Forelimb muscle (tissue), 1 donor: ENCODE measurements at regions not wholly inside any gene's neighbourhood (a gene's known extent, or its start where the extent isn't known, plus 50 kb on each side); places are given as distances from the start of the nearest gene placed in this dataset.
"Not testable (repeated sequence)": the region's sequence is repeated elsewhere in the genome, so short reads cannot be mapped to it uniquely, and the experiment has no call there.

Experiments
- DNase-seq: peaks from one replicate; pipeline ENCODE4 v3.0.0-alpha.2; 2013; ENCODE audit warnings: low read depth

GRCh38 chrX:113929004-113929403, 654.9 kb upstream of the HTR2C start:
- no peak for DNase-seq

DNA sequence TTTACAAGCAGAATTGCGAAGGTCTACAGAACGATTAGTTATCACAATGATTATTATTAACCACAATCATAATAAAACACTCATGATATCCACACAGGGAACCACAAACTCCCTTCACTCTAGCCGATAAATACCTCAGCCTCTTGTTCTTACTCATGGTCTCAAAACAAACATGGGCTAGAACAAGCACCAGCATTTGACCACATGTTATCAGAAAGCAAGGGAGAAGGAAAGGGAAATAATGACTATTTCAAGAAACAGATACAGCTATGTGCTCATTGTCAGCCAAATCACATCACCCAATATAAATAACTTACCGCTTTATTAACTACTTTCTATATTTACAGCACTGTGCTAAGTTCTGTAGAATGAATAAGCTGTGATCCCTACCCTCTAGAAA, 663.2 kb upstream of the HTR2C start:
- DNase-seq, result no peak

GRCh38 chrX:113919387-113919786, 664.5 kb upstream of the HTR2C start:
- DNase-seq, result no peak

DNA sequence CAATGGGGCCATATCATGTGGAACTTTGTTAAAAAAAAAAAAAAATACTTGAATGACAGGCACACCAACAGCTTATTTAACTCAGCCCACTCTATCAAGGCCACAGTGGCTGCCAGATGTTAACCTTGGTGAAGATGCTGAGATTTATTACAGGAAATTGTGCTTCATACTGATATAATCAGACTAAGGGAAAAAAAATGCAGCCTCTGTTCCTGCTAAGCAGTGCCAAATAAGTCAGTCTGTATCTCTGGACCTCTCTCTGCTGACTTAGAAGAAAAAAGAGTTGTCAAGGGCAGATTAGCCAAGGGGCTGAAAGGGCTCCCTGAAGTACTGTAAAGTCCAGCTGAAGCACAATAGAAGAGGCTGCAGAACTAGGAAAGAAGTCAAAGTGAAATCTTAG, 677.7 kb upstream of the HTR2C start:
- no peak for DNase-seq

- no peak for DNase-seq
Observed at GRCh38 chrX:113892891-113893290, 691.0 kb upstream of the HTR2C start.

- no peak for DNase-seq
Observed at GRCh38 chrX:113892401-113892800, 691.5 kb upstream of the HTR2C start.

- no peak for DNase-seq
Observed at GRCh38 chrX:113873056-113873455, 710.8 kb upstream of the HTR2C start.

- DNase-seq, result no peak
Observed at GRCh38 chrX:113868711-113869110, 715.2 kb upstream of the HTR2C start.

DNA sequence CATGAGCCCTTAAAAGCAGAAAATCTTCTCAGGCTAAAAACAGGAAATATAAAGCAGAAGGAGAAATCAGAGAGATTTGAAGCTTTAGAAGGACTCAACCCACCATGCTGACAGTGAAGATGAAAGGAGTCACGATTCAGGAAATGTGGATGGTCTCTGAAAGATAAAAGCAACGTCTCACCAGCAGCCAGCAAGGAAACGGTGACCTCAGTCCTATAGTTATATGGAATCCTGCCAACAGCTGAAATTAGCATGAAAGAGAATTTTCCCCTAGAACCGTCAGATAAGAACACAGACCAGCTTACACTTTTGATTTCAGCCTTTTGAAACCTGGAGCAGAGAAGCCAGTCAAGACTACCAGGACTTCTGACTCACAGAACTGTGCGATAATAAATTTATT, 715.7 kb upstream of the HTR2C start:
- DNase-seq, result no peak

DNA sequence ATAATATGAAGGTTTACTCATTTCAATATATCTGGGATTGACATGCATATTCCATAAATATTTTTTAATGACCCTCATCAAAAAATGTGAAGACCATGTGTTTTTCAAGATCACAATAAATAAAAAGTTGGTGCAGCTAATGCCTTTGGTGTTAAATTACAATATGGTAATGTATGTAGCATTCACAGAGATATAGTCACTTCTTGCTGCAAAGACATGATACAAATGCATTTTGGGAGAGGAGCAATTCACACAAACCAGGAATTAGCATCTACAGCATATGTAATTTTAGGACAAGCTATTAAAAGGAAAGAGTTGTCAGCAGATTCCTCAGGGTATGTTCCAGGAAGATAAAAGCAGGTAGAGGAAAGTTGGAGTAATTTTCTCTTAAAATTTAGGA, 734.5 kb upstream of the HTR2C start:
- no peak for DNase-seq

DNA sequence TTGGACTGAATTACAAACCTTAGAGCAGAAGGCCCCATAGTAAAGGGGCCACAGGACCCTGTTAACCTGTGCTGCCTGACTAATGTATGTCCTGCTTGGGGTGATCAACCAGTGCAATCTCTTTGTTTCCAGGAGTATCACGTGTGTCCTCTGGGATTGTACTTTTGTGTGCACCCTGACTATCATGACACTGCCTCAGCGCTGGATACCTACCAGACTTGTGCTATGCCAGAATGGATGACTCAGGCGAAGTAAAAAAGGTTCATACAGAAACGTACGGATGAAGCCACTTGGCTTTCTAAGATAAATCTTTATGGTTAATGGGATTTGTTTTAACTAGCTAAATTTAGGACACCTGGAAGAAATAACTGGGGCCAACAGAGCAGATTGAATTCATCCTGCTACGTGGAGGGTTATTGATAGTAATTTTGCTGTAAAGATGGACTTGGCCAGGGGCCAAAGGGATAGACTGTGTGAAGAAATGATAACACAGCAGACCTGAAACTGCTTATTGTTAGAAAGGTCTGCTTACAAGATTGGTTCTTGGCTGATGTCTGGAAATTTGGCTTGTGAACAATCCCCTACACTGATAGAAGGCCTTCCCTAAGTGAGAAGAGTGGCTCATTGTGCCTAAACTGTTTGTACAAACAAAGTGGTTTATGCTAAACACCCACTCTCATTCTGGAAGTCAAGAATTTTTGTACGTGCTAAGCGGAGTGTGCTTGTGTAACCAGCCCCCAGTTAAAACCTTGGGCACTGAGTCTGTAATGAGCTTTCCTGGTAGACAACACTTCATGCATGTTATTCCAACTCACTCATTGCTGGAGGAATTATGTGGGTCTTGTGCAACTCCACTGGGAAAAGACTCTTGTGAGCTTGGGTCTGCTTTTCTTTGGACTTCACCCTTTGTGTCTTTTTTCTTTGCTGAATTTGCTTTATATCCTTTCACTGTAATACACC, 750.5 kb upstream of the HTR2C start:
- DNase-seq, result no peak

GRCh38 chrX:113828470-113828869, 755.4 kb upstream of the HTR2C start:
- DNase-seq, result no peak

DNA sequence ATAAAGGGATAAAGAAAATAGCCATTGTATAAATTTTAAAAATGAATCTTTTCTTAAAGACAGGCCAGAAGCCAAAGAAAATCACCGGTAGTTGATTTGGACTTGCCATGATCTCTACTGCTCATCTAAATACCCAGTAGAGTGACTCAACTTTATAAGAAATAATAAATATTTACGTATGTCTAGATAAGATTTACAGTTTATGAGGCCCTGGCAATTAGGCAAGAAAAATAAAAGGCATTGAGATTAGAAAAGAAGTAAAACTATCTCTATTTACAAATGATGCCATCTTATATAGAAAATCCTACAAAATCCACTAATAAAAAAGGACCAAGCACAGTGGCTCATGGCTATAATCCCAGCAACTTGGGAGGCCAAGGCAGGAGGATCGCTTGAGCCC, 765.5 kb upstream of the HTR2C start:
- DNase-seq, result no peak

- no peak for DNase-seq
Observed at GRCh38 chrX:113804819-113805218, 779.1 kb upstream of the HTR2C start.

- DNase-seq, result no peak
Observed at GRCh38 chrX:113804291-113804690, 779.6 kb upstream of the HTR2C start.

DNA sequence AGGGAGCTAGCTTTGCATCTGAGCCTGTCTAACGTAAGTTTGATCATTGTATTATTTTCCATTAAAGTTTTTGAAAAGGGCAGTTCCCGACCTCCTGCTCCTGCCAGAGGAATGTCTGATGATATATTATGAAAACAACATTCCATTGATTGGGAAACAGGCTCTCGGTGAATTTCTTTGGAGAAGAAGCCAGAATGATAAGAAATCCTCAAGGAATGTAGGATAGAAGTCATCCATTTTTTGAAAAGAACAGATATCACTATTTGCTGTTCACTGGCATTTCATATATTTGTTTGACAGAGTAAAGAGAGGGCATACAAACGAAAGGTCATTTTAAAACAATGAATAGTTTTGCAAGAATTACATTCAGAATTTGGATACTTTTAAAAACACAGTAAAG, 781.0 kb upstream of the HTR2C start:
- DNase-seq, result no peak

- DNase-seq, result no peak
Observed at GRCh38 chrX:113800955-113801354, 782.9 kb upstream of the HTR2C start.

DNA sequence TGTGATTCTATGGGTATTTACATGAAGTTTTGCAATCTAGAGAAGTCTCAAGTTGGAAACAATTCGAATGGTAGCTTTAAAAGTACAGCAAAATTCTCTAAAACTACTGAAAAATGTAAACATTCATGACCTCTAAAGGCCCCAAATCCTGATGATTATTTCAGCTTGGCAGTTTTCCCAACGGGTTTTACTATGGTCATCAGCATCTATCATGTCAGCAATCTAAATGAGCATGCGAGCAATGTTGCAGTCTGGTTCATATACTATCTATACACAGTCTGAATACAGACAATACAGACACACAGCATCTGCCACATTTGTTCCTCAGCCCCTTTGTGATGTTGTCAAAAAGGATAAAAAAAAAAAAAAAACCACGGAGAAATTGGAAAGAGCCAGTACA, 790.3 kb upstream of the HTR2C start:
- DNase-seq, result no peak

- no peak for DNase-seq
Observed at GRCh38 chrX:113790987-113791386, 792.9 kb upstream of the HTR2C start.

DNA sequence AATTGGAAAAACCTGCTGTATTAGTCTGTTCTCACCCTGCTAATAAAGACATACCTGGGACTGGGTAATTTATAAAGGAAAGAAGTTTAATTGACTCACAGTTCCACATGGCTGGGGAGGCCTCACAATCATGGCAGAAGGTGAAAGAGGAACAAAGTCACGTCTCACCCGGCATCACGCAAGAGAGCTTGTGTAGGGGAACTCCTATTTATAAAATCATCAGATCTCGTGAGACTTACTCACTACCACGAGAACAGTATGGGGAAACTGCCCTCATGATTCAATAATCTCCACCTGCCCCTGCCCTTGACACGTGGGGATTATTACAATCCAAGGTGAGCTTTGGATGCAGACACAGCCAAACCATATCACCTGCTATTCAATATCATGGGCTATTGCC, 799.1 kb upstream of the HTR2C start:
- not testable (repeated sequence) for DNase-seq

GRCh38 chrX:113770806-113771205, 813.1 kb upstream of the HTR2C start:
- peak; percentile 22 for DNase-seq

GRCh38 chrX:113770071-113770470, 813.8 kb upstream of the HTR2C start:
- peak; percentile 6 for DNase-seq

DNA sequence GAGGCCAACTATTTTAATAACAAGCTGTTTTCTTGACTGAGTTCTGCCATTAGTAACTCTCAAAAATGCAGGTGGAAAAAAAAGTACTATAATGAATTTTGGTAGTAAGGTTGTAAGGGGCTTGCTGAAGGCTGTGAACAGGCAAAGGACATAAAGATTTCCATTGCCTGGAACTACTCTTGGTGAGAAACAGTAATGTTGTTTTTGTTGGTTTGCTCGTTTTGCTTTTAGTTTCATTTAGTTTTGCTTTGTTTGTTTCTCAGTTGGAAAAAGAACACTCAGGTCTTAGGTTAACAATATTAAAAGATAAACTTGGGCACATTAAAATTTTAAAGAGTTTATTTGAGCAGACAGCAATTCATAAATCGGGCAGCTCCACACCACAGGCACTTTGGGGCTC, 824.5 kb upstream of the HTR2C start:
- DNase-seq, result no peak
